ENCODE measurements at regions not wholly inside any gene's neighbourhood (a gene's known extent, or its start where the extent isn't known, plus 50 kb on each side); places are given as distances from the start of the nearest gene placed in this dataset.
"Not testable (repeated sequence)": the region's sequence is repeated elsewhere in the genome, so short reads cannot be mapped to it uniquely, and the experiment has no call there.

GRCh38 chr1:116290085-116290705 lies 82.8 kb upstream of the ATP1A1 start:
- no peak for ATAC-seq
- H3K27ac Mint-ChIP-seq = no peak overlapping the region

GRCh38 chr1:116291024-116291423 lies 82.0 kb upstream of the ATP1A1 start:
- no peak overlapping the region for H3K4me3 Mint-ChIP-seq
- no peaks in the 10 kb centered on the region for H3K4me1 Mint-ChIP-seq
- no peak overlapping the region for H3K27ac Mint-ChIP-seq
- ATAC-seq = no peak
- DNase-seq (ENCODE audit: low spot score in 2 of 2) = no peak
- H3K36me3 Mint-ChIP-seq = no peaks in the 10 kb centered on the region
- H3K9me3 Mint-ChIP-seq = no peaks in the 10 kb centered on the region

More at GRCh38 chr1:116290085-116290705, 82.8 kb upstream of the ATP1A1 start:
- no peaks in the 10 kb centered on the region for H3K4me1 Mint-ChIP-seq
- no peak overlapping the region for H3K4me3 Mint-ChIP-seq
- DNase-seq (ENCODE audit: low spot score in 2 of 2) = peak in 1 of 2 donors; percentile 25
- H3K36me3 Mint-ChIP-seq = no peaks in the 10 kb centered on the region
- no peaks in the 10 kb centered on the region for H3K9me3 Mint-ChIP-seq

- Mint-ChIP-seq H3K27ac (no peak overlapping the region), H3K36me3 (no peaks in the 10 kb centered on the region), H3K4me3 (no peak overlapping the region), H3K4me1 (no peaks in the 10 kb centered on the region), H3K9me3 (no peaks in the 10 kb centered on the region)
- no peak for DNase-seq (ENCODE audit: low spot score in 2 of 2)
- no peak for ATAC-seq
Measured at GRCh38 chr1:116292929-116293725, 79.9 kb upstream of the ATP1A1 start.

GRCh38 chr1:116297495-116298212 lies 75.4 kb upstream of the ATP1A1 start:
- Mint-ChIP-seq H3K4me3 (no peak overlapping the region), H3K36me3 (no peaks in the 10 kb centered on the region), H3K4me1 (no peaks in the 10 kb centered on the region), H3K27ac (no peak overlapping the region), H3K9me3 (no peaks in the 10 kb centered on the region)
- no peak for DNase-seq (ENCODE audit: low spot score in 2 of 2)
- no peak for ATAC-seq

- H3K9me3 Mint-ChIP-seq; H3K4me3 Mint-ChIP-seq; H3K27ac Mint-ChIP-seq; H3K36me3 Mint-ChIP-seq; ATAC-seq; H3K4me1 Mint-ChIP-seq; DNase-seq (ENCODE audit: low spot score in 2 of 2): not testable (repeated sequence)
Measured at GRCh38 chr1:116298213-116298579, 74.8 kb upstream of the ATP1A1 start.

- no peaks in the 10 kb centered on the region for H3K36me3 Mint-ChIP-seq
- DNase-seq (ENCODE audit: low spot score in 2 of 2) (no peak), ATAC-seq (no peak)
- H3K4me3 Mint-ChIP-seq = no peak overlapping the region
- H3K4me1 Mint-ChIP-seq = no peaks in the 10 kb centered on the region
- no peak overlapping the region for H3K27ac Mint-ChIP-seq
- H3K9me3 Mint-ChIP-seq = no peaks in the 10 kb centered on the region
Measured at GRCh38 chr1:116298746-116299145, 74.3 kb upstream of the ATP1A1 start.

GRCh38 chr1:116299248-116299647 lies 73.8 kb upstream of the ATP1A1 start:
- Mint-ChIP-seq H3K4me1 (no peaks in the 10 kb centered on the region), H3K27ac (no peak overlapping the region), H3K36me3 (no peaks in the 10 kb centered on the region), H3K9me3 (no peaks in the 10 kb centered on the region), H3K4me3 (no peak overlapping the region)
- DNase-seq (ENCODE audit: low spot score in 2 of 2) = no peak
- no peak for ATAC-seq

GRCh38 chr1:116302281-116302680 lies 70.8 kb upstream of the ATP1A1 start:
- Mint-ChIP-seq H3K36me3 (no peaks in the 10 kb centered on the region), H3K9me3 (no peaks in the 10 kb centered on the region), H3K27ac (no peak overlapping the region), H3K4me3 (no peak overlapping the region), H3K4me1 (no peaks in the 10 kb centered on the region)
- no peak for ATAC-seq
- DNase-seq (ENCODE audit: low spot score in 2 of 2) = no peak

GRCh38 chr1:116306102-116306501 lies 66.9 kb upstream of the ATP1A1 start:
- no peak for DNase-seq (ENCODE audit: low spot score in 2 of 2)
- ATAC-seq = no peak
- H3K4me3 Mint-ChIP-seq = no peak overlapping the region
- no peaks in the 10 kb centered on the region for H3K9me3 Mint-ChIP-seq
- H3K27ac Mint-ChIP-seq = no peak overlapping the region
- no peaks in the 10 kb centered on the region for H3K4me1 Mint-ChIP-seq
- H3K36me3 Mint-ChIP-seq = no peaks in the 10 kb centered on the region

- ATAC-seq = no peak
- Mint-ChIP-seq H3K9me3 (no peaks in the 10 kb centered on the region), H3K4me3 (no peak overlapping the region), H3K27ac (no peak overlapping the region), H3K36me3 (no peaks in the 10 kb centered on the region), H3K4me1 (no peaks in the 10 kb centered on the region)
- DNase-seq (ENCODE audit: low spot score in 2 of 2) = no peak
Measured at GRCh38 chr1:116306840-116307442, 66.1 kb upstream of the ATP1A1 start.

- ATAC-seq (no peak), DNase-seq (ENCODE audit: low spot score in 2 of 2) (no peak)
- Mint-ChIP-seq H3K4me1 (no peaks in the 10 kb centered on the region), H3K4me3 (no peak overlapping the region), H3K9me3 (no peaks in the 10 kb centered on the region), H3K27ac (no peak overlapping the region), H3K36me3 (no peaks in the 10 kb centered on the region)
Measured at GRCh38 chr1:116308276-116308675, 64.8 kb upstream of the ATP1A1 start.

- DNase-seq (ENCODE audit: low spot score in 2 of 2) (no peak), ATAC-seq (no peak)
- Mint-ChIP-seq H3K4me3 (no peak overlapping the region), H3K27ac (no peak overlapping the region), H3K36me3 (no peaks in the 10 kb centered on the region), H3K9me3 (no peaks in the 10 kb centered on the region), H3K4me1 (no peaks in the 10 kb centered on the region)
Measured at GRCh38 chr1:116309090-116309870, 63.8 kb upstream of the ATP1A1 start.

GRCh38 chr1:116310180-116310579 lies 62.9 kb upstream of the ATP1A1 start:
- Mint-ChIP-seq H3K4me1 (no peaks in the 10 kb centered on the region), H3K27ac (no peak overlapping the region), H3K36me3 (no peaks in the 10 kb centered on the region), H3K4me3 (no peak overlapping the region), H3K9me3 (no peaks in the 10 kb centered on the region)
- ATAC-seq = no peak
- DNase-seq (ENCODE audit: low spot score in 2 of 2) = peak in 1 of 2 donors; percentile 18

- ATAC-seq = no peak
Measured at GRCh38 chr1:116311193-116311592, 61.9 kb upstream of the ATP1A1 start.

More at GRCh38 chr1:116311193-116311592, 61.9 kb upstream of the ATP1A1 start:
- DNase-seq (ENCODE audit: low spot score in 2 of 2) = no peak
- no peaks in the 10 kb centered on the region for H3K9me3 Mint-ChIP-seq
- no peak overlapping the region for H3K4me3 Mint-ChIP-seq
- H3K27ac Mint-ChIP-seq = no peak overlapping the region
- H3K36me3 Mint-ChIP-seq = no peaks in the 10 kb centered on the region
- H3K4me1 Mint-ChIP-seq = no peaks in the 10 kb centered on the region

Data from stimulated activated effector memory CD8-positive, alpha-beta T cell treated with anti-CD3 and anti-CD28 coated beads, Interleukin-12 subunit alpha, Interleukin-12 subunit beta, amount 100 ng/mL, for 72 hours (primary cell).